GM18909 (cell line): ENCODE measurements at regions not wholly inside any gene's neighbourhood (a gene's known extent, or its start where the extent isn't known, plus 50 kb on each side); places are given as distances from the start of the nearest gene placed in this dataset.
"Not testable (repeated sequence)": the region's sequence is repeated elsewhere in the genome, so short reads cannot be mapped to it uniquely, and the experiment has no call there.

Source experiments
- ATAC-seq: cut with Tn5 transposase; IDR thresholded peaks from one replicate; pipeline ENCODE4 v1.9.1; 2021; ENCODE audit warnings: mild to moderate bottlenecking; ENCODE audit not compliant: unreplicated experiment, poor library complexity

GRCh38 chr12:92259291-92259690 lies 113.6 kb upstream of the BTG1 start:
- no peak for ATAC-seq

- no peak for ATAC-seq
These were observed 111.6 kb upstream of the BTG1 start for GRCh38 chr12:92257261-92257660.

GRCh38 chr12:92255741-92256140 lies 110.1 kb upstream of the BTG1 start:
- no peak for ATAC-seq

- no peak for ATAC-seq
These were observed 107.7 kb upstream of the BTG1 start for GRCh38 chr12:92253301-92253700.

- ATAC-seq: no peak
These were observed 103.3 kb upstream of the BTG1 start for GRCh38 chr12:92248977-92249376.

- no peak for ATAC-seq
These were observed 98.4 kb upstream of the BTG1 start for GRCh38 chr12:92244036-92244435.

GRCh38 chr12:92242907-92243306 lies 97.3 kb upstream of the BTG1 start:
- ATAC-seq: no peak

GRCh38 chr12:92237762-92238523 lies 92.3 kb upstream of the BTG1 start:
- ATAC-seq: no peak

- ATAC-seq: no peak
These were observed 91.6 kb upstream of the BTG1 start for GRCh38 chr12:92237262-92237661.

- no peak for ATAC-seq
These were observed 90.2 kb upstream of the BTG1 start for GRCh38 chr12:92235703-92236472.

- no peak for ATAC-seq
These were observed 88.9 kb upstream of the BTG1 start for GRCh38 chr12:92234533-92234932.

- no peak for ATAC-seq
These were observed 87.8 kb upstream of the BTG1 start for GRCh38 chr12:92233346-92234015.

- ATAC-seq: not testable (repeated sequence)
These were observed 86.8 kb upstream of the BTG1 start for GRCh38 chr12:92232371-92232932.

- ATAC-seq: not testable (repeated sequence)
These were observed 86.3 kb upstream of the BTG1 start for GRCh38 chr12:92231945-92232344.

- ATAC-seq: not testable (repeated sequence)
These were observed 85.9 kb upstream of the BTG1 start for GRCh38 chr12:92231532-92231931.

GRCh38 chr12:92229381-92229780 lies 83.7 kb upstream of the BTG1 start:
- no peak for ATAC-seq

- ATAC-seq: no peak
These were observed 81.3 kb upstream of the BTG1 start for GRCh38 chr12:92226961-92227360.

- no peak for ATAC-seq
These were observed 80.5 kb upstream of the BTG1 start for GRCh38 chr12:92226071-92226661.

GRCh38 chr12:92224685-92225331 lies 79.2 kb upstream of the BTG1 start:
- no peak for ATAC-seq

- ATAC-seq: no peak
These were observed 77.8 kb upstream of the BTG1 start for GRCh38 chr12:92223481-92223880.
